MM.1S (cell line): ENCODE measurements at regions not wholly inside any gene's neighbourhood (a gene's known extent, or its start where the extent isn't known, plus 50 kb on each side); places are given as distances from the start of the nearest gene placed in this dataset.

Experiments
- DNase-seq: peaks from one replicate; pipeline ENCODE4 v3.0.0-alpha.2; 2015
- H2AFZ ChIP-seq: fragments of 300-600 bp; sonication (generic); 2 replicates; pipeline ENCODE4 v1.6.0; 2016; ENCODE audit warnings: antibody characterized with exemption, low read length
- H3F3A ChIP-seq: fragments of 300-600 bp; sonication (generic); 2 replicates; pipeline ENCODE4 v1.6.1; 2016; ENCODE audit warnings: mild to moderate bottlenecking, antibody characterized with exemption, low read length, moderate library complexity, mixed read lengths; ENCODE audit not compliant: insufficient read depth
- H3K27ac ChIP-seq: fragments of 300-600 bp; sonication (generic); 2 replicates; pipeline ENCODE4 v1.5.1; 2016; ENCODE audit warnings: mild to moderate bottlenecking, low read length
- H3K27me3 ChIP-seq: fragments of 300-600 bp; sonication (generic); replicated peaks from 2 replicates; pipeline ENCODE4 v1.6.0; 2016; ENCODE audit warnings: low read length; ENCODE audit not compliant: insufficient read depth
- H3K36me3 ChIP-seq: fragments of 300-600 bp; sonication (generic); replicated peaks from 2 replicates; pipeline ENCODE4 v1.6.1; 2016; ENCODE audit warnings: mild to moderate bottlenecking, low read length, mixed read lengths; ENCODE audit not compliant: insufficient read depth
- H3K4me1 ChIP-seq: fragments of 300-600 bp; sonication (generic); 2 replicates; pipeline ENCODE4 v1.6.1; 2016; ENCODE audit warnings: low read length, mixed read lengths
- H3K4me2 ChIP-seq: fragments of 300-600 bp; sonication (generic); 2 replicates; pipeline ENCODE4 v1.6.0; 2016; ENCODE audit warnings: low read depth, low read length
- H3K4me3 ChIP-seq: fragments of 300-600 bp; sonication (generic); 2 replicates; pipeline ENCODE4 v1.5.1; 2016; ENCODE audit warnings: low read length, mixed read lengths
- H3K79me2 ChIP-seq: fragments of 300-600 bp; sonication (generic); 2 replicates; pipeline ENCODE4 v1.6.1; 2016; ENCODE audit warnings: mixed run types, low read length, mixed read lengths
- H3K9ac ChIP-seq: fragments of 300-600 bp; sonication (generic); 2 replicates; pipeline ENCODE4 v1.6.1; 2016; ENCODE audit warnings: low read length, mixed read lengths
- H3K9me2 ChIP-seq: fragments of 300-600 bp; sonication (generic); replicated peaks from 2 replicates; pipeline ENCODE4 v1.6.1; 2016; ENCODE audit warnings: mild to moderate bottlenecking, low read length, mixed read lengths; ENCODE audit not compliant: insufficient read depth
- H3K9me3 ChIP-seq: fragments of 300-600 bp; sonication (generic); replicated peaks from 2 replicates; pipeline ENCODE4 v1.6.1; 2016; ENCODE audit warnings: mild to moderate bottlenecking, low read length, mixed read lengths; ENCODE audit not compliant: insufficient read depth
- H4K20me1 ChIP-seq: fragments of 300-600 bp; sonication (generic); 2 replicates; pipeline ENCODE4 v1.6.1; 2016; ENCODE audit warnings: mild to moderate bottlenecking, low read length, moderate library complexity, mixed read lengths; ENCODE audit not compliant: insufficient read depth
- CTCF ChIP-seq: fragments of 300-600 bp; sonication (generic); IDR thresholded peaks from 2 replicates; pipeline ENCODE4 v1.5.1; 2016; ENCODE audit warnings: antibody characterized with exemption, low read length, mixed read lengths
- EZH2 ChIP-seq: fragments of 300-600 bp; sonication (generic); optimal IDR thresholded peaks from 2 replicates; pipeline ENCODE3; 2017; ENCODE audit warnings: low read depth, mild to moderate bottlenecking, antibody characterized with exemption, low read length, mixed read lengths
- EZH2phosphoT487 ChIP-seq: fragments of 300-600 bp; sonication (generic); IDR thresholded peaks from 2 replicates; pipeline ENCODE4 v1.6.1; 2018; ENCODE audit warnings: antibody characterized with exemption, low read length

- H2AFZ ChIP-seq = no peak overlapping the region
- peaks cover 22% of the 10 kb centered on the region for H3K27me3 ChIP-seq
- no peak overlapping the region for H3K9ac ChIP-seq
- no peaks in the 10 kb centered on the region for H3K36me3 ChIP-seq
- H3K4me2 ChIP-seq = no peak overlapping the region
- no peaks in the 10 kb centered on the region for H3K9me2 ChIP-seq
- H3K9me3 ChIP-seq = no peaks in the 10 kb centered on the region
- H4K20me1 ChIP-seq = no peaks in the 10 kb centered on the region
- H3F3A ChIP-seq = no peaks in the 10 kb centered on the region
- no peak overlapping the region for H3K4me3 ChIP-seq
- no peak for DNase-seq
- no peaks in the 10 kb centered on the region for H3K79me2 ChIP-seq
- no peaks in the 10 kb centered on the region for H3K4me1 ChIP-seq
- TF ChIP-seq EZH2 (no peak), EZH2phosphoT487 (no peak), CTCF (no peak)
- no peak overlapping the region for H3K27ac ChIP-seq
Measured at GRCh38 chr1:34389974-34390373, 213.3 kb downstream of the C1orf94 start.

GRCh38 chr1:34396042-34396441, 219.3 kb downstream of the C1orf94 start:
- Histone ChIP-seq H3K4me1 (no peaks in the 10 kb centered on the region), H3K36me3 (no peaks in the 10 kb centered on the region), H3K27ac (no peak overlapping the region), H3K9ac (no peak overlapping the region), H3K27me3 (peaks cover 18% of the 10 kb centered on the region), H4K20me1 (no peaks in the 10 kb centered on the region), H3K79me2 (no peaks in the 10 kb centered on the region), H3F3A (no peaks in the 10 kb centered on the region), H2AFZ (no peak overlapping the region), H3K4me2 (no peak overlapping the region), H3K9me2 (no peaks in the 10 kb centered on the region), H3K4me3 (no peak overlapping the region), H3K9me3 (no peaks in the 10 kb centered on the region)
- TF ChIP-seq EZH2phosphoT487 (no peak), EZH2 (no peak), CTCF (no peak)
- DNase-seq = no peak

GRCh38 chr1:34398241-34398915, 221.7 kb downstream of the C1orf94 start:
- Histone ChIP-seq H3K27ac (no peak overlapping the region), H3F3A (no peaks in the 10 kb centered on the region), H4K20me1 (no peaks in the 10 kb centered on the region), H3K4me3 (no peak overlapping the region), H3K27me3 (peaks cover 18% of the 10 kb centered on the region), H3K4me1 (no peaks in the 10 kb centered on the region), H3K9me2 (no peaks in the 10 kb centered on the region), H3K79me2 (no peaks in the 10 kb centered on the region), H3K9ac (no peak overlapping the region), H3K4me2 (no peak overlapping the region), H3K36me3 (no peaks in the 10 kb centered on the region), H2AFZ (no peak overlapping the region), H3K9me3 (no peaks in the 10 kb centered on the region)
- no peak for DNase-seq
- no peak for TF ChIP-seq EZH2
- no peak for TF ChIP-seq EZH2phosphoT487
- TF ChIP-seq CTCF = no peak
